HEK293 (cell line): ENCODE measurements at regions not wholly inside any gene's neighbourhood (a gene's known extent, or its start where the extent isn't known, plus 50 kb on each side); places are given as distances from the start of the nearest gene placed in this dataset.

ENCODE experiments used
- RBAK ChIP-seq: fragments of 450-650 bp; formaldehyde crosslinking; IDR thresholded peaks from 2 replicates; pipeline ENCODE4 v1.5.1; 2016; ENCODE audit warnings: missing biosample characterization, missing genetic modification characterization
- ZBTB20 ChIP-seq: fragments of 450-650 bp; formaldehyde crosslinking; IDR thresholded peaks from 2 replicates; pipeline ENCODE4 v1.5.1; 2016; ENCODE audit warnings: missing biosample characterization, missing genetic modification characterization
- ZBTB7A ChIP-seq: fragments of 450-650 bp; formaldehyde crosslinking; IDR thresholded peaks from 2 replicates; pipeline ENCODE4 v1.5.1; 2016; ENCODE audit warnings: low read depth, missing biosample characterization, missing genetic modification characterization
- ZNF239 ChIP-seq: fragments of 450-650 bp; formaldehyde crosslinking; IDR thresholded peaks from 2 replicates; pipeline ENCODE4 v1.5.1; 2016; ENCODE audit warnings: missing biosample characterization, missing genetic modification characterization
- TF ChIP-seq, protein P1 (sequence below): fragments of 450-650 bp; formaldehyde crosslinking; IDR thresholded peaks from 2 replicates; pipeline ENCODE4 v1.5.1; 2016; ENCODE audit warnings: missing biosample characterization, missing genetic modification characterization

DNA sequence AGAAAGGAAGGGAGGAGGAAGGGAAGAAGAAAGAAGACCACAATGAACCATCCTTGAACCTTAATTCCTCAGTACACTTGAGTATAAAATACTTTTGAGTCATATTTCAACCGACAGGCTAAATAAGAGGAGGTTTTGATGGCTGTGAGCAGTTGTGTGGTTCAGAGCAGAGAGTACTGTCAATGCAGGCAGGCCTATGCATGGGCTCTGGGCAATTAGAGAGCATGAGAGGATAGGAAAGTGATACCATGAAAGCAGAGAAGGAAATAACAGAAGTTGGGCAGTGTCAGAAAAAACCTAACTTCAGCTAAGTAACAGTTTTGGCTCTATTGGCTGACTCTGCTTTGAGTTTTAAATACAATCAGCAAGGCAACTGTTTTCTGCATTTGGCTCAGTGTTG, 123.6 kb upstream of the STK17B start:
- no peak for TF ChIP-seq ZBTB7A (tag by site-specific recombination)
- TF ChIP-seq RBAK (tag by site-specific recombination) = no peak
- TF ChIP-seq ZNF239 (tag by site-specific recombination) = no peak
- no peak for TF ChIP-seq ZBTB20 (tag by site-specific recombination)
- TF ChIP-seq, protein P1, sequence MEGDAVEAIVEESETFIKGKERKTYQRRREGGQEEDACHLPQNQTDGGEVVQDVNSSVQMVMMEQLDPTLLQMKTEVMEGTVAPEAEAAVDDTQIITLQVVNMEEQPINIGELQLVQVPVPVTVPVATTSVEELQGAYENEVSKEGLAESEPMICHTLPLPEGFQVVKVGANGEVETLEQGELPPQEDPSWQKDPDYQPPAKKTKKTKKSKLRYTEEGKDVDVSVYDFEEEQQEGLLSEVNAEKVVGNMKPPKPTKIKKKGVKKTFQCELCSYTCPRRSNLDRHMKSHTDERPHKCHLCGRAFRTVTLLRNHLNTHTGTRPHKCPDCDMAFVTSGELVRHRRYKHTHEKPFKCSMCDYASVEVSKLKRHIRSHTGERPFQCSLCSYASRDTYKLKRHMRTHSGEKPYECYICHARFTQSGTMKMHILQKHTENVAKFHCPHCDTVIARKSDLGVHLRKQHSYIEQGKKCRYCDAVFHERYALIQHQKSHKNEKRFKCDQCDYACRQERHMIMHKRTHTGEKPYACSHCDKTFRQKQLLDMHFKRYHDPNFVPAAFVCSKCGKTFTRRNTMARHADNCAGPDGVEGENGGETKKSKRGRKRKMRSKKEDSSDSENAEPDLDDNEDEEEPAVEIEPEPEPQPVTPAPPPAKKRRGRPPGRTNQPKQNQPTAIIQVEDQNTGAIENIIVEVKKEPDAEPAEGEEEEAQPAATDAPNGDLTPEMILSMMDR = no peak
